ENCODE measurements at regions not wholly inside any gene's neighbourhood (a gene's known extent, or its start where the extent isn't known, plus 50 kb on each side); places are given as distances from the start of the nearest gene placed in this dataset.

GRCh38 chr15:58285212-58285920, 146.4 kb upstream of the LIPC start:
- WGBS, 2 donors: 70 to 91% methylated on average over 11 of the region's 11 CpGs
- no peak overlapping the region for H3K4me3 ChIP-seq
- no peaks in the 10 kb centered on the region for H3K27me3 ChIP-seq
- TF ChIP-seq EP300 (IDR thresholded peaks at IDR 0.05) (no peak), CTCF (IDR thresholded peaks at IDR 0.05) (no peak), POLR2A (IDR thresholded peaks at IDR 0.05) (no peak)
- DNase-seq (ENCODE audit: low spot score in 2 of 2): no peak
- H3K27ac ChIP-seq: no peak overlapping the region
- H3K4me1 ChIP-seq: no peaks in the 10 kb centered on the region
- H3K36me3 ChIP-seq: no peaks in the 10 kb centered on the region
- no peaks in the 10 kb centered on the region for H3K9me3 ChIP-seq

- WGBS, 2 donors: 91 to 98% methylated on average over 2 of the region's 2 CpGs
- H3K27ac ChIP-seq: no peak overlapping the region
- TF ChIP-seq CTCF (IDR thresholded peaks at IDR 0.05): no peak
- TF ChIP-seq EP300 (IDR thresholded peaks at IDR 0.05): no peak
- no peak for TF ChIP-seq POLR2A (IDR thresholded peaks at IDR 0.05)
- H3K27me3 ChIP-seq: no peaks in the 10 kb centered on the region
- H3K4me3 ChIP-seq: no peak overlapping the region
- DNase-seq (ENCODE audit: low spot score in 2 of 2): no peak
- H3K9me3 ChIP-seq: no peaks in the 10 kb centered on the region
- H3K36me3 ChIP-seq: no peaks in the 10 kb centered on the region
- H3K4me1 ChIP-seq: no peaks in the 10 kb centered on the region
Observed at GRCh38 chr15:58285921-58286278, 145.9 kb upstream of the LIPC start.

- TF ChIP-seq EP300 (IDR thresholded peaks at IDR 0.05) (no peak), POLR2A (IDR thresholded peaks at IDR 0.05) (no peak), CTCF (IDR thresholded peaks at IDR 0.05) (no peak)
- WGBS, 2 donors: 80 to 89% methylated on average over 4 of the region's 4 CpGs
- H3K36me3 ChIP-seq: no peaks in the 10 kb centered on the region
- no peak overlapping the region for H3K27ac ChIP-seq
- H3K27me3 ChIP-seq: no peaks in the 10 kb centered on the region
- H3K9me3 ChIP-seq: no peaks in the 10 kb centered on the region
- no peak overlapping the region for H3K4me3 ChIP-seq
- no peak for DNase-seq (ENCODE audit: low spot score in 2 of 2)
- H3K4me1 ChIP-seq: no peaks in the 10 kb centered on the region
Observed at GRCh38 chr15:58286523-58286922, 145.3 kb upstream of the LIPC start.

- Histone ChIP-seq H3K4me3 (no peak overlapping the region), H3K9me3 (peaks cover 0 to 6% (median 0%) of the 10 kb centered on the region in 4 donors), H3K27ac (no peak overlapping the region), H3K4me1 (no peaks in the 10 kb centered on the region), H3K36me3 (no peaks in the 10 kb centered on the region), H3K27me3 (no peaks in the 10 kb centered on the region)
- no peak for TF ChIP-seq CTCF (IDR thresholded peaks at IDR 0.05)
- no peak for TF ChIP-seq POLR2A (IDR thresholded peaks at IDR 0.05)
- TF ChIP-seq EP300 (IDR thresholded peaks at IDR 0.05): no peak
- WGBS, 2 donors: 94 to 95% methylated on average over 2 of the region's 2 CpGs
- no peak for DNase-seq (ENCODE audit: low spot score in 2 of 2)
Observed at GRCh38 chr15:58287891-58288290, 143.9 kb upstream of the LIPC start.

- H3K27me3 ChIP-seq: no peaks in the 10 kb centered on the region
- no peak for DNase-seq (ENCODE audit: low spot score in 2 of 2)
- 79 to 81% methylated on average over 3 of the region's 3 CpGs for WGBS, 2 donors
Observed at GRCh38 chr15:58288592-58288991, 143.2 kb upstream of the LIPC start.

More at GRCh38 chr15:58288592-58288991, 143.2 kb upstream of the LIPC start:
- Histone ChIP-seq H3K36me3 (no peaks in the 10 kb centered on the region), H3K4me1 (no peaks in the 10 kb centered on the region), H3K4me3 (no peak overlapping the region), H3K9me3 (peaks cover 0 to 6% (median 0%) of the 10 kb centered on the region in 4 donors), H3K27ac (no peak overlapping the region)
- TF ChIP-seq EP300 (IDR thresholded peaks at IDR 0.05): no peak
- TF ChIP-seq CTCF (IDR thresholded peaks at IDR 0.05): no peak
- TF ChIP-seq POLR2A (IDR thresholded peaks at IDR 0.05): no peak
